NCI-H1930 (cell line): ENCODE measurements at regions not wholly inside any gene's neighbourhood (a gene's known extent, or its start where the extent isn't known, plus 50 kb on each side); places are given as distances from the start of the nearest gene placed in this dataset.
"Not testable (repeated sequence)": the region's sequence is repeated elsewhere in the genome, so short reads cannot be mapped to it uniquely, and the experiment has no call there.

ENCODE experiments used
- DNase-seq, 2 experiments: peaks; one replicate each; lab custom pipeline; 2025; lab: John Stamatoyannopoulos, UW

DNA sequence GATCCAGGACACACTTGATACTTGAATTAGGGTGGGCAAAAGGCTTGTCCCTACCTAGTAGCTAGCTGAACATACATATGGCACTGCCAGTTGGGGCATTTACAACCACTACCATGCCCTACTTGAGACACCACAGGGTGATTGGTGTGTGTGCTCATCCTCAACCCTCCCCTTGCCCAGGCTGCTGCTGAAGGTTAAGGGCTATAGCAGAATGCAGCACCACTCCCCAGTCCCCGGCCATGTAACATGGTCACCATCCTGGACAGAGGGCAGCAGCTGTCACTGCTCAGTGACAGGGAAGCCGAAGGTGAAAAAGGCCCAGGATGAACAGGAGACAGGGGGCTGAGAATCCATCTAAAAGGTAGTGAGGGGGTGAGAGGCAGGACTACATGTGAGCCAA lies 273.9 kb upstream of the SGCD start:
- DNase-seq, result no peak

GRCh38 chr5:156076912-156077311 lies 250.1 kb upstream of the SGCD start:
- DNase-seq, result no peak

GRCh38 chr5:156087577-156088110 lies 239.3 kb upstream of the SGCD start:
- DNase-seq, result no peak

GRCh38 chr5:156089955-156090940 lies 236.7 kb upstream of the SGCD start:
- DNase-seq, result not testable (repeated sequence)

DNA sequence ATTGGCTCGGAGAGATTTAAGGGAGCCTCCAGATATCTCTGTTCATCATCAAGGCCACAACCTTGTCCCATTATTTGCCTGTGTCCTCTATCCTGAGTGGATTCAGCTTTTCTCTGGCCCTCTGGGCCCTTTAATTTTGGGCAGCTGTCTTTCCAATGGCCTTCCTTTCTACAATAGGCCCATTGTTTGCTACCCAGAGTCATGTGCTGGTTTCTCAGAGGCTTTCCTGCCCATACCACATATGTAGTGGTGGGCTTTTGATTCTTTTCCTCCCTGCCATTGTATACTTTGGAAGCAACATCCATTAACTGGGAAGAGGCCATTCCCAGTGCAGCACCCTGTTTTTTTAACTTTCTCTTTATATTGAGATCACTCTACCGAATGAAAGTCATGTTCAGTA lies 233.9 kb upstream of the SGCD start:
- DNase-seq, result no peak

GRCh38 chr5:156094001-156094400 lies 233.0 kb upstream of the SGCD start:
- DNase-seq, result no peak

DNA sequence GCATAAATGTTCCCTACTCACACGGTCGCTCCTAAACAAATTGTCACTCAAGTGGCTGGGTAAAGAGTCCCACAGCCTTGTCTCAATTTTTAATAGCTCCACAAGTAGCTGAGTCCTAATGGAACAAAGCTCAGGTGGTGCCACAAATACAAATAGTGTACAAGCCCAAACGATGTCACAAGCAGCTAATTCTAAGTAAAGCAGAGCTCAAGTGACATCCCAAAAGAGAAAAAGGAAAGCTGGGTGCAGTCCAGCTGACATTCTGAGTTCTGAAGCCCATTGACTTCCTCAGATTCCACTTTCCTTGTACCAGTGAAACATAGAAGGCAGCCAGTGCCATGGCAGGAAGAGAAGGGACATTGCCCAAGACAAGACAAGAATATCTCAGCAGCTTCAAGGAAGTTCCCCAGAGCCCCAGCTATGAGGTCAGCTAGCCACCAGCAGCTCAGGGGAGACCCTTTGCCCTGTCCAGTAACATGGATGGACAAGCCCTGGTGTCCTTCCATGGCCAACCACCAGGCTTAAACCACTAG lies 231.2 kb upstream of the SGCD start:
- DNase-seq, result no peak

DNA sequence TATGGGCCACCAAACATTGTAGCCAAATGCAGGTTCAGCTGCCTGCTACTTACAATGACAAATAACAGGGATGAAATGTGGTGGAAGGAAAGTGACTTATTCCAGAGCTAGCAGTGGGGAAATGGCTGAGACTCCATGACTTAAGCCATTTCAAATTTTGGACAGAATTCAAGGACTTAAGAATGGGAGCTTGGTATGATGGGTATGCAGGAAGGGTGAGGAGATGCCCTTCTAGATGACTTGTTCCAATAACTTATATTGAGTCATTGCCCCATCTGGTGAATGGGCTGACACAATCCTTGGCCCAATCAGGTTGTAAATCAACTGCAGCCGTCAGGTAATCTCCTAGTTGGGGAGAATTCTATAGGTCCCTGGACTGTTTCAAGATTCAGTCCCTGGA lies 230.7 kb upstream of the SGCD start:
- no peak for DNase-seq

DNA sequence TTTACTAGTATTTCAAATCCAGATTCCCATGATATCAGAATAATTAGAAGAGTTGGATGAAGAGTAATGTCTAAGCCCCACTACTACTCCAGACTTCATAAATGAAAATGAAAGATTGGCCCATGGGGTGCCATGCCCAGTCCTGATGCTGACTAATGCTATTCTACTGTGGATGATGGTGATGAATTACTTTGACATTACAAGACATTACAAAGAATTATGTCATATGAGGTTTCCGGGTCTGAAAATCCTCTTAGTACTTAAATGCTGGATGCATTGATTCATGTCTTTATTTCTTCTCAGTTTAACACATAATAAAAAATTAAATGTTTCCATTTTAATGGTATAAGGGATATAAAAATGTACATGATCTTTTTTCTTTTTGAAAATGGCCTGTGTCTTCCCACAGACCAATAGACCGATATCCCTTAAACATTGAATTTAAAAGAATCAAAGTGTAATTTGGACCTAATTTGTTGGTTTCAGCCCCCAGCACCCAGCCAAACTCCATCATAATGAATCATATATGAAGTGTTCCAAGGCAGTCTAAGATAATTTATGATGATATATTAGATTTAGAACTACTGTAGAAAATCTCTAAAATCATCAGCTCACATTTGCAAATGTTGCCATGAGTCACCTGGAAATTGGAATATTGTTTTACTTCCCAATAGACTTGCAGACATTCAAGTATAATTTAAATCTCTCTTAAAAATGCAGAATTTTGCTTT lies 223.6 kb upstream of the SGCD start:
- DNase-seq, result no peak

- no peak for DNase-seq
Measured at GRCh38 chr5:156109317-156110023, 217.5 kb upstream of the SGCD start.

- DNase-seq, result no peak
Measured at GRCh38 chr5:156119692-156120091, 207.3 kb upstream of the SGCD start.

- DNase-seq, result no peak
Measured at GRCh38 chr5:156120777-156121176, 206.2 kb upstream of the SGCD start.

- DNase-seq, result no peak
Measured at GRCh38 chr5:156121234-156121633, 205.7 kb upstream of the SGCD start.

GRCh38 chr5:156121882-156122281 lies 205.1 kb upstream of the SGCD start:
- DNase-seq, result no peak

DNA sequence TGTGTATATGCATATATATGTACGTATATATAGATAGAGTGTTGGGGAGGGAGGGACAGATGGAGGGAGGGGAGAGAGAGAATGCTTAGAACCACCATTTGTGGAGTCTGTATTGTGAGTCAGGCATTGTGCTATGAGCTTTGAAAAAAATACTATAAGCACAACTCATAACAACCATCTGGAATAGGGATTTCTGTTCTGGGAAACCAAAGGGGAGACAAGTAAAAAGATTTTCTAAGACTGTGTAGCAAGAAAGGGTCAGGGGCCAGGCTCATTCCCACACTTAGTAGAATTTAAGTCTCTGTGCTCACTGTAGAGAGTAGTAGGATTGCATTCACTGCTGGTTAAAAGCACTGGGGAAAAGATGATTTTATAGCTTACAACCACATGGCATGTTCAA lies 202.3 kb upstream of the SGCD start:
- no peak for DNase-seq

GRCh38 chr5:156125118-156125517 lies 201.8 kb upstream of the SGCD start:
- DNase-seq, result no peak

DNA sequence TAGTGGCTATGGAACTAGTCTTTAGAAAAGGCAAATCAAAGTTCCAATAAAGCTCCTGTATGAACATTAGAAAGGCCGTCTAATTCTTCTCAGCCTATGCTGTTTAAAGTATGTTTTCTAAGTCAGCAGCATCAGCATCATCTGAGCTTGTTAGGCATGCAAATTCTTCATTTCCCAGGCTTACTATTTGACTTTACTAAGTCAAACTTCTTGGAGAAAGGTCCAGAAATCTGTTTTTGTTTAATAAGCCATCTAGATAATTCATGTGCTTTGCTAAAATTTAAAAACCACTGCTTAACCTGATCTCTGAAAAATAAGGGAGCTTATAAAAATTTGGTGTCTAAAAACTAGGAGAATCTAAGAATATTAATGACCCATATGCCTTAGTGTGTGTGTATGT lies 200.2 kb upstream of the SGCD start:
- no peak for DNase-seq

DNA sequence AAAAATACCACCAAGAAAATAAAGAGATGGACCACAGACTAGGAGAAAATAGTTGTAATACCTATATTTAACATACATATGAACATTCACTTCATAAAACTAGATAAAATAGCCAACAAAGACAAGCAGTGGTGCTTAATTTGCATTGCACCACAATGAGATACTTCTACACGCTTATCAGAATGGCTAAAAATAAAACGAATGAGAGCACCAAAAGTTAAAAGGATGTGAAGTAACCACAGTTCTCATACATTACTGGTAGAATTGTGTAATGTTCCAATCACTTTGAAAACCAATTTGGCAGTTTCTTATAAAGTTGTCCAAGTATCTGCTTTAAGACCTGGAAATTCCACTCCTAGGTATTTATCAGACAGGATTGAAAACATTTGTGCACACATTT lies 198.9 kb upstream of the SGCD start:
- DNase-seq, result no peak

- no peak for DNase-seq
Measured at GRCh38 chr5:156134216-156134615, 192.7 kb upstream of the SGCD start.

- no peak for DNase-seq
Measured at GRCh38 chr5:156135531-156135930, 191.4 kb upstream of the SGCD start.

DNA sequence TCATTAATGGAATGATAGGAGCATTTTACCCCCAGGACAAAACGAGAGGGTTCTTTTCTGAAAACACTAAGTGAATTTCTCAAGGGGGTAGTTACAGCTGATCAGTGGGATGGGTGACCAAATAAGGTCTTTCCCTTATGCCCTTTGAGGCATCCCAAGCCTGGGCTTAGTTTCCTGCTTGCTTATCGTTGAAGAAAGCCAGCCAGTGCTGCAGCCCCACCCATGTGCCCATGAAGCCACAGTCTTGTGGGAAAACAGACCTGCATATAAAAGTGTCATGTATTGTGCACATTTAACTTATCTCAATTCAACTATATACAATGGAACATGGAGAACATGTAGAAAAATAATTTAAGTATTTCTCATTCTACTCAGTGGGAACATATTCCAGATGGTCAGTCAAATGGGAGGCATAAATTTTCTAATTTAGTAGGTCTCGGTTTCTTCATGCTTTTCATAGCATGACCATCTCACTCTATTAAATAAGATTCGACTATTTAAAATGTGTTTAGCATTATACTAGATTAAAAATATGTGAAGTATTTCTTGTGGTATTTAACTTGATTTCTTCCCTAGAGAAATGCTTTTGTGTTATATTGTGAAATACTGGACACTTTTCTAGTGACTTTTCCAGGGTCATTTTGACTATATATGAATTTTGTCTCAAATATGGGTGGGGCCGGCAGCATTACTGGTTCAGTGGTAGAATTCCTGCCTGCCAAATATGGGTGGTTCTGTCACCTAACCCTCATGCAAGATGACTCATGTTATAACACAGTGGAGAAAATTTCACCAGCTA lies 189.7 kb upstream of the SGCD start:
- DNase-seq, result no peak
